H1 (cell line): ENCODE measurements at regions not wholly inside any gene's neighbourhood (a gene's known extent, or its start where the extent isn't known, plus 50 kb on each side); places are given as distances from the start of the nearest gene placed in this dataset.

Source experiments
- NANOG ChIP-seq: IDR thresholded peaks from 2 replicates; pipeline ENCODE4 v1.6.1; 2011; ENCODE audit warnings: low read length, low read depth, mild to moderate bottlenecking, inconsistent platforms; ENCODE audit not compliant: insufficient read depth, poor library complexity, severe bottlenecking
- RFX5 ChIP-seq: IDR thresholded peaks from 2 replicates; pipeline ENCODE4 v1.6.1; 2011; ENCODE audit warnings: low read depth, low read length, improper control_type of control experiment, borderline replicate concordance
- SIRT6 ChIP-seq: IDR thresholded peaks from one replicate; pipeline ENCODE4 v1.7.1; 2012; ENCODE audit warnings: low read length, inconsistent platforms

GRCh38 chr3:26894443-26894842 is 271.9 kb downstream of the LRRC3B start (continued):
- TF ChIP-seq NANOG (no peak), RFX5 (no peak), SIRT6 (no peak)
